IMR-90 (cell line): ENCODE measurements at regions not wholly inside any gene's neighbourhood (a gene's known extent, or its start where the extent isn't known, plus 50 kb on each side); places are given as distances from the start of the nearest gene placed in this dataset.
"Not testable (repeated sequence)": the region's sequence is repeated elsewhere in the genome, so short reads cannot be mapped to it uniquely, and the experiment has no call there.

Experiments
- ATAC-seq: fragments of 200-7000 bp; cut with Tn5 transposase; 2 replicates; pipeline ENCODE4 v1.9.1; 2020; ENCODE audit warnings: low read depth, mild to moderate bottlenecking, moderate library complexity
- BruUV-seq: library from RNA; stranded (reverse); fragments of 400-500 nt; replicated peaks from 2 replicates; lab custom pipeline; 2021; lab: Mats Ljungman, UMichigan
- CTCF ChIA-PET: fragments of 300-600 bp; formaldehyde crosslinking; extraction: SDS; loops from one replicate; lab custom pipeline; 2021; ENCODE audit warnings: antibody characterized with exemption; lab: Yijun Ruan, JAX
- POLR2A ChIA-PET: fragments of 300-600 bp; sonication (Branson Sonifier 250); formaldehyde crosslinking; loops from one replicate; lab custom pipeline; 2022; ENCODE audit warnings: antibody characterized with exemption; ENCODE audit not compliant: unreplicated experiment; lab: Charles Lee
- DNase-seq: peaks from one replicate; pipeline ENCODE4 v3.0.0; 2013
- H2AFZ ChIP-seq: replicated peaks from 2 replicates; pipeline ENCODE3; 2013; ENCODE audit warnings: low read length, mild to moderate bottlenecking; ENCODE audit not compliant: poor library complexity
- H2AK5ac ChIP-seq: 2 replicates; pipeline ENCODE4 v1.6.1; 2013; ENCODE audit warnings: low read depth, low read length, inconsistent platforms
- H2AK9ac ChIP-seq: replicated peaks from 2 replicates; pipeline ENCODE3; 2013; ENCODE audit warnings: mild to moderate bottlenecking, low read depth, low read length, moderate library complexity; ENCODE audit not compliant: poor library complexity
- H2BK120ac ChIP-seq: 2 replicates; pipeline ENCODE4 v1.6.1; 2013; ENCODE audit warnings: low read depth, low read length, inconsistent platforms
- H2BK15ac ChIP-seq: 3 replicates; pipeline ENCODE4 v1.6.1; 2013; ENCODE audit warnings: low read depth, low read length, inconsistent platforms
- H2BK20ac ChIP-seq: 2 replicates; pipeline ENCODE4 v1.6.1; 2013; ENCODE audit warnings: low read depth, mild to moderate bottlenecking, inconsistent platforms, low read length, moderate library complexity
- H2BK5ac ChIP-seq: 2 replicates; pipeline ENCODE4 v1.6.1; 2013; ENCODE audit warnings: mild to moderate bottlenecking, low read depth, low read length, inconsistent platforms; ENCODE audit not compliant: poor library complexity, severe bottlenecking
- H3K14ac ChIP-seq: replicated peaks from 2 replicates; pipeline ENCODE4 v1.6.1; 2013; ENCODE audit warnings: low read depth, low read length, inconsistent platforms
- H3K18ac ChIP-seq: 2 replicates; pipeline ENCODE4 v1.6.1; 2013; ENCODE audit warnings: low read depth, low read length, control low read depth
- H3K23ac ChIP-seq: 2 replicates; pipeline ENCODE4 v1.6.1; 2013; ENCODE audit warnings: low read depth, low read length, inconsistent platforms
- H3K27ac ChIP-seq: 2 replicates; pipeline ENCODE4 v1.5.1; 2013; ENCODE audit warnings: mild to moderate bottlenecking, control low read depth, low read length; ENCODE audit not compliant: insufficient read depth
- H3K27me3 ChIP-seq: 2 replicates; pipeline ENCODE4 v1.6.1; 2013; ENCODE audit warnings: low read length; ENCODE audit not compliant: control insufficient read depth, insufficient read depth
- H3K36me3 ChIP-seq: 2 replicates; pipeline ENCODE4 v1.6.1; 2013; ENCODE audit warnings: low read length, mixed read lengths; ENCODE audit not compliant: control insufficient read depth, insufficient read depth
- H3K4ac ChIP-seq: 2 replicates; pipeline ENCODE4 v1.6.1; 2013; ENCODE audit warnings: low read depth, low read length, inconsistent platforms
- H3K4me1 ChIP-seq: 2 replicates; pipeline ENCODE4 v1.6.1; 2013; ENCODE audit warnings: low read length, mixed read lengths; ENCODE audit not compliant: control insufficient read depth, insufficient read depth
- H3K4me2 ChIP-seq: 2 replicates; pipeline ENCODE4 v1.6.1; 2013; ENCODE audit warnings: low read depth, mild to moderate bottlenecking, control low read depth, low read length, moderate library complexity
- H3K4me3 ChIP-seq: 2 replicates; pipeline ENCODE4 v1.5.1; 2013; ENCODE audit warnings: low read depth, mild to moderate bottlenecking, control low read depth, low read length, moderate library complexity; ENCODE audit not compliant: insufficient read depth
- H3K56ac ChIP-seq: 2 replicates; pipeline ENCODE4 v1.6.1; 2013; ENCODE audit warnings: low read length, inconsistent platforms; ENCODE audit not compliant: insufficient read depth; ENCODE audit errors: extremely low read depth
- H3K79me1 ChIP-seq, 2 experiments: 2 replicates each; pipeline ENCODE4 v1.6.1; 2013; ENCODE audit warnings: low read length in 2 of 2, inconsistent platforms in 1 of 2, low read depth in 1 of 2
- H3K9ac ChIP-seq: 2 replicates; pipeline ENCODE4 v1.6.1; 2013; ENCODE audit warnings: low read depth, low read length, control low read depth
- H3K9me1 ChIP-seq: 2 replicates; pipeline ENCODE4 v1.6.1; 2013; ENCODE audit warnings: low read length, inconsistent platforms; ENCODE audit not compliant: insufficient read depth
- H3K9me3 ChIP-seq: 2 replicates; pipeline ENCODE4 v1.6.1; 2013; ENCODE audit warnings: low read length; ENCODE audit not compliant: control insufficient read depth, insufficient read depth
- H4K20me1 ChIP-seq: 2 replicates; pipeline ENCODE4 v1.6.1; 2013; ENCODE audit warnings: low read length, inconsistent platforms; ENCODE audit not compliant: insufficient read depth
- H4K5ac ChIP-seq: 2 replicates; pipeline ENCODE4 v1.6.1; 2013; ENCODE audit warnings: mild to moderate bottlenecking, low read depth, low read length, control low read depth
- H4K8ac ChIP-seq, 2 experiments: 2 replicates each; pipeline ENCODE4 v1.6.1; 2013; ENCODE audit warnings: low read depth in 2 of 2, low read length in 2 of 2, control low read depth in 1 of 2, inconsistent platforms in 1 of 2
- H4K91ac ChIP-seq: 2 replicates; pipeline ENCODE4 v1.6.1; 2013; ENCODE audit warnings: low read depth, low read length, inconsistent platforms; ENCODE audit not compliant: insufficient read depth
- MAFK ChIP-seq: IDR thresholded peaks from 2 replicates; pipeline ENCODE4 v1.6.1; 2012; ENCODE audit warnings: low read depth, low read length, improper control_type of control experiment
- WGBS, 2 experiments: methylation state at CpG; one replicate each; pipeline versions ENCODE4 v1.1.5 to v1.1.7; 2013; ENCODE audit warnings: missing lambda C conversion rate in 2 of 2; ENCODE audit not compliant: insufficient read length in 1 of 2; ENCODE audit errors: extremely low coverage in 2 of 2; 5-methylcytosine and 5-hydroxymethylcytosine counted together
- dilution Hi-C: fragments of 300-500 bp; cut with HindIII; formaldehyde crosslinking; loops from one replicate; pipeline ENCODE4 v1.14.3; 2018; ENCODE audit warnings: low sequenced_read_pairs; ENCODE audit not compliant: unreplicated experiment
- in situ Hi-C: fragments of 300-500 bp; cut with MboI; formaldehyde crosslinking; loops from 3 replicates; pipeline ENCODE4 v1.14.3; 2019; ENCODE audit warnings: low sequenced_read_pairs, inconsistent platforms, mixed read lengths
- intact Hi-C: fragments of 100-400 bp; cut with micrococcal nuclease; formaldehyde crosslinking; loops from 2 replicates; pipeline ENCODE4 v1.10.0; 2022

- H3K4ac ChIP-seq, BruUV-seq, H2BK120ac ChIP-seq, H2BK5ac ChIP-seq, H3K14ac ChIP-seq, H2AFZ ChIP-seq, H3K9ac ChIP-seq, H2BK15ac ChIP-seq, H3K9me3 ChIP-seq, H3K9me1 ChIP-seq, H2BK20ac ChIP-seq, dilution Hi-C loops, H4K8ac ChIP-seq, H4K5ac ChIP-seq, DNase-seq, H3K4me1 ChIP-seq, H3K23ac ChIP-seq, intact Hi-C loops, CTCF ChIA-PET, H4K20me1 ChIP-seq, H3K4me2 ChIP-seq, H3K27me3 ChIP-seq, H3K18ac ChIP-seq, ATAC-seq, H3K79me1 ChIP-seq, H3K4me3 ChIP-seq, H3K36me3 ChIP-seq, H3K56ac ChIP-seq, H2AK5ac ChIP-seq, H3K27ac ChIP-seq, H4K91ac ChIP-seq, H2AK9ac ChIP-seq, POLR2A ChIA-PET, in situ Hi-C loops: not testable (repeated sequence)
- WGBS, 2 experiments, result no CpG with 5 or more reads among the region's 2 CpGs
- peak; percentile 65; the same call in 1 of the 2 replicates for TF ChIP-seq MAFK
Measured at GRCh38 chr2:106320439-106320838, 126.3 kb upstream of the UXS1 start.
